Right atrium auricular region (tissue), 2 donors: ENCODE measurements at regions not wholly inside any gene's neighbourhood (a gene's known extent, or its start where the extent isn't known, plus 50 kb on each side); places are given as distances from the start of the nearest gene placed in this dataset.
"Not testable (repeated sequence)": the region's sequence is repeated elsewhere in the genome, so short reads cannot be mapped to it uniquely, and the experiment has no call there.

Experiments
- DNase-seq: peaks from one replicate; pipeline ENCODE4 v3.0.0-alpha.2; 2019; ENCODE audit warnings: low spot score
- H3K27ac ChIP-seq, 2 donors: fragments of 200-600 bp; sonication (generic); 1 replicate in 1 of 2; 2 replicates in 1 of 2; pipeline ENCODE4 v1.5.1; 2016 to 2019
- H3K27me3 ChIP-seq, 2 donors: fragments of 200-600 bp; sonication (generic); one replicate each; pipeline versions ENCODE4 v1.5.1 to v1.6.0; 2017 to 2019
- H3K36me3 ChIP-seq: fragments of 200-600 bp; sonication (generic); one replicate; pipeline ENCODE4 v1.5.1; 2016
- H3K4me1 ChIP-seq, 2 donors: fragments of 200-600 bp; sonication (generic); one replicate each; pipeline versions ENCODE4 v1.5.1 to v1.6.0; 2017 to 2019
- H3K4me3 ChIP-seq, 2 donors: fragments of 200-600 bp; sonication (generic); 1 replicate in 1 of 2; 2 replicates in 1 of 2; pipeline ENCODE4 v1.5.1; 2017 to 2019; ENCODE audit warnings: mild to moderate bottlenecking in 1 of 2, moderate library complexity in 1 of 2
- H3K9me3 ChIP-seq, 2 donors: fragments of 200-600 bp; sonication (generic); one replicate each; pipeline ENCODE4 v1.5.1; 2019
- TF ChIP-seq, protein P1 (sequence below), 2 donors: fragments of 200-600 bp; sonication (generic); IDR thresholded peaks; one replicate each; pipeline ENCODE4 v1.5.1; 2019; ENCODE audit warnings: antibody characterized with exemption in 2 of 2

DNA sequence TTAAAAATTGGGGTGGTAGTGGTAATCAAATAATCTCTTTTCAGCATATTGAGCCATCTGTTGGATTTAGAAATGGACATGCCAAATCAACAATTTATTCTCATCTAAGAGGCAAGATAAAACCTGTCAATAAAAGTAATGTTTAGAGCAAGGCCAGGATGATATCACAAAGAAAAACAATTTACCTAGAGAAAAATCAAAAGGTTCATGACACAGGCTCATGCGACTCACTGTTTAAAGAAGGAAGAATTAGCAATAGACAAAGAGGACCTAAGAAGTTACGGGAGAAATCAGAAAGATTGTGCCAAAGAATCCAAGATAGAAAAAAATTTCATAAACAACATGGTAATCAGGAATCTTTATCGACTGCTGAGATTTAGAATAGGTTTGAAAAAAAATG lies 868.5 kb upstream of the GBE1 start:
- no peaks in the 10 kb centered on the region for H3K4me1 ChIP-seq
- H3K27me3 ChIP-seq, result no peaks in the 10 kb centered on the region
- no peak overlapping the region for H3K27ac ChIP-seq
- no peaks in the 10 kb centered on the region for H3K9me3 ChIP-seq
- DNase-seq, result no peak
- no peaks in the 10 kb centered on the region for H3K36me3 ChIP-seq
- TF ChIP-seq, protein P1, sequence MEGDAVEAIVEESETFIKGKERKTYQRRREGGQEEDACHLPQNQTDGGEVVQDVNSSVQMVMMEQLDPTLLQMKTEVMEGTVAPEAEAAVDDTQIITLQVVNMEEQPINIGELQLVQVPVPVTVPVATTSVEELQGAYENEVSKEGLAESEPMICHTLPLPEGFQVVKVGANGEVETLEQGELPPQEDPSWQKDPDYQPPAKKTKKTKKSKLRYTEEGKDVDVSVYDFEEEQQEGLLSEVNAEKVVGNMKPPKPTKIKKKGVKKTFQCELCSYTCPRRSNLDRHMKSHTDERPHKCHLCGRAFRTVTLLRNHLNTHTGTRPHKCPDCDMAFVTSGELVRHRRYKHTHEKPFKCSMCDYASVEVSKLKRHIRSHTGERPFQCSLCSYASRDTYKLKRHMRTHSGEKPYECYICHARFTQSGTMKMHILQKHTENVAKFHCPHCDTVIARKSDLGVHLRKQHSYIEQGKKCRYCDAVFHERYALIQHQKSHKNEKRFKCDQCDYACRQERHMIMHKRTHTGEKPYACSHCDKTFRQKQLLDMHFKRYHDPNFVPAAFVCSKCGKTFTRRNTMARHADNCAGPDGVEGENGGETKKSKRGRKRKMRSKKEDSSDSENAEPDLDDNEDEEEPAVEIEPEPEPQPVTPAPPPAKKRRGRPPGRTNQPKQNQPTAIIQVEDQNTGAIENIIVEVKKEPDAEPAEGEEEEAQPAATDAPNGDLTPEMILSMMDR (IDR thresholded peaks at IDR 0.05), result no peak
- no peak overlapping the region for H3K4me3 ChIP-seq

DNA sequence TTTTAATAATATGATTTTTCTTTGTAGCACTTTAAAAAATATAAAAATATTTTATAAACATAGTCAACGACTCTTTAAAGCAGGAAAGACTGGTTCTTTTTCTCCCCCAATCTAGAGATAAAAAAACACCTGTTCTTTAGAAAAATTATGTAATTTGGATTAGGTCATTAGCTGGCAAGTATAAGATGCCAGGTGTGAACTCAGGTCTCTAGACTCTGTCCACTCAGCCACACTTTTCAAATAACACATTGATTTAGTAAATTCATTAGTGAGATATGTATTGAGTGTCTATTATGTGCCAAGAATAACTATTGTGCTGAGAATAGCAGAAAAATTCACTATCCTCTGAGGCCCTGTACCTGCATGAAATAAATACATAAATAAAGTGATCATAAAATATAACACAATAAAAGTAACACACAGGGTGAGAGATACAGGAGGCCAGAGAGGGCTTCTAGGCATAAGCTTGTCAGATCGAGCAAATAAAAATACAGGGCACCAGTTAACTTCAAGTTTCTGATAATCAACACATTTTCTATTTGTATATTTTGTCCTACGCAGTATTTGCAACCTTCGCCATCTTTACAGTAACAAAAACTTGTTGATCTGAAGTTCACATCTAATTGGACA lies 867.1 kb upstream of the GBE1 start:
- TF ChIP-seq, protein P1 (IDR thresholded peaks at IDR 0.05), result no peak
- H3K27me3 ChIP-seq, result no peaks in the 10 kb centered on the region
- no peak for DNase-seq
- H3K4me3 ChIP-seq, result no peak overlapping the region
- no peaks in the 10 kb centered on the region for H3K9me3 ChIP-seq
- no peaks in the 10 kb centered on the region for H3K4me1 ChIP-seq
- H3K36me3 ChIP-seq, result no peaks in the 10 kb centered on the region
- no peak overlapping the region for H3K27ac ChIP-seq

DNA sequence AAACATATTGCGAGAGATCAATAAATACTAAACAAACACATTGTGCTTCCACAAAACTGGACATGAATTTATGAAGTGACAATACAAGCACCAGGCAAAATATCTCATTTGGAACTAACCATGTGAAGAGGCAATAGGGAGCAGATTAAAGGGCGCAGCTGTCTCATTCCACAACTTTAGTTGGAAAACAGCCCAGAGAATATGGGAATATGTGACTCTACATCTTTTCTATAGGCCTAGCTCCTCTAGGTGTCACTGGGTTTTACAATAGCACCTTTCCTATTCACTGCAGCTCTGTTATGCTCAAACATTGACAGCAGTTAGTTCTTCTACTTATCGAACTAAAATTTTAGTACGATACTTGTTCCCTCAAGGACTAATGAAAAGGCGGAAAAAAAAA lies 866.3 kb upstream of the GBE1 start:
- H3K4me3 ChIP-seq, result no peak overlapping the region
- no peaks in the 10 kb centered on the region for H3K36me3 ChIP-seq
- no peaks in the 10 kb centered on the region for H3K4me1 ChIP-seq
- no peak for DNase-seq
- no peaks in the 10 kb centered on the region for H3K27me3 ChIP-seq
- peaks cover 0 to 4% of the 10 kb centered on the region in 2 donors for H3K9me3 ChIP-seq
- TF ChIP-seq, protein P1 (IDR thresholded peaks at IDR 0.05), result no peak
- H3K27ac ChIP-seq, result no peak overlapping the region

DNA sequence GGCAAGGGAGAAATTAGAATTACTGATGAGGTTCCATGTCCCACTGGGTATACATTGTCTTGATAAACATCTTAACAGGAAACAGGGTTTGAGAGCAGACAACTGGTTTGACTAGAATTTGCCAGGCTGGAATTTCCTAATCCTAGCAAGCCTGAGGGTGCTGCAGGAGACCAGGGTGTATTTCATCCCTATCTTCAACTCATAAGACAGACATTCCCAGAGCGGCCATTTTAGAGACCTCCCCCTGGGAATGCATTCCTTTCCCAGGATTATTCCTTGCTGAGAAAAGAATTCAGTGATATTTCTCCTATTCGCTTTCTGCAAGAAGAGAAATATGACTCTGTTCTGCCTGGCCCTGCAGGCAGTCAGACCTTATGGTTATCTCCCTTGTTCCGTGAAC lies 859.3 kb upstream of the GBE1 start:
- DNase-seq, H3K36me3 ChIP-seq, H3K4me1 ChIP-seq, H3K27ac ChIP-seq, H3K27me3 ChIP-seq, H3K4me3 ChIP-seq: not testable (repeated sequence)
- H3K9me3 ChIP-seq, result peaks cover 0 to 23% of the 10 kb centered on the region in 2 donors

DNA sequence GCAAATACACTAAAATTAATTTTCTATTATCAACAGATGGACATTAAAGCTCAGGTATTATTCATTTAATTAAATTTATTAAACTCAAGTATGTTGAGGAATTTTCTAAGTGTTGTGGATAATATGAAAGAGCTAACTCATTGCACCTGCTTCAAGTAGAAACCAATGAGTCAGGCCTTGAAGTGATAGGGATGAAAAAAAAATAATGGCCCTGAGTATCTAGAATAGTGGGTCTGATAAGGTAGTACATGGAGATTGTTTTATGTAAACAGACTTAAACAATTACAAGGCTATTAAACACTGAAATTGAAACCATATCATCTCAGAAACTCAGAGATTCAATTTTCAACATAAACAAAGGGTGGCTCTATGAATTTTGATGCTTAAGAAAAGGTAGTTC lies 857.1 kb upstream of the GBE1 start:
- no peak for DNase-seq
- peaks cover 0 to 23% of the 10 kb centered on the region in 2 donors for H3K9me3 ChIP-seq
- no peaks in the 10 kb centered on the region for H3K4me1 ChIP-seq
- H3K27me3 ChIP-seq, result no peaks in the 10 kb centered on the region
- no peak overlapping the region for H3K4me3 ChIP-seq
- TF ChIP-seq, protein P1 (IDR thresholded peaks at IDR 0.05), result no peak
- no peaks in the 10 kb centered on the region for H3K36me3 ChIP-seq
- H3K27ac ChIP-seq, result no peak overlapping the region

DNA sequence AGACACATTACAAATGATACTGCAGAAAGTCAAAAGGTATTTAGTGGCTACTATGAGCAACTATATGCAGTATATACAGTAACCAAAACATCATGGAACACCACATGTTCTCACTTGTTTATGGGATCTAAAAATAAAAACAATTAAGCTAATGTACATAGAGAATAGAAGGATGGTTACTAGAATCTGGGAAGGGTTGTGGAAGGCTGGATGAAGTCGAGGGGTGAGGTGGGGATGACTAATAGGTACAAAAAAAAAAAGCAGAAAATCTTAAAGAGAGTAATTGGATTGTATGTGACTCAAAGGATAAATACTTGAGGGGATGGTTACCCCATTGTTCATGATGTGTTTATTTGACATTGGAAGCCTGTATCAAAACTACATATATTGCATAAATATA lies 848.8 kb upstream of the GBE1 start:
- H3K4me1 ChIP-seq, result no peaks in the 10 kb centered on the region
- no peak overlapping the region for H3K4me3 ChIP-seq
- no peaks in the 10 kb centered on the region for H3K9me3 ChIP-seq
- H3K27me3 ChIP-seq, result no peaks in the 10 kb centered on the region
- TF ChIP-seq, protein P1 (IDR thresholded peaks at IDR 0.05), result no peak
- no peaks in the 10 kb centered on the region for H3K36me3 ChIP-seq
- no peak overlapping the region for H3K27ac ChIP-seq
- no peak for DNase-seq
